SK-N-SH (cell line): ENCODE measurements at regions not wholly inside any gene's neighbourhood (a gene's known extent, or its start where the extent isn't known, plus 50 kb on each side); places are given as distances from the start of the nearest gene placed in this dataset.

Source experiments
- CTCF ChIP-seq: fragments of 200-600 bp; sonication (generic); IDR thresholded peaks from 2 replicates; pipeline ENCODE4 v1.6.1; 2017; ENCODE audit warnings: antibody characterized with exemption, mild to moderate bottlenecking, moderate library complexity
- NRF1 ChIP-seq: IDR thresholded peaks from 2 replicates; pipeline ENCODE4 v1.6.1; 2012; ENCODE audit warnings: low read depth, mild to moderate bottlenecking, low read length
- USF2 ChIP-seq: fragments of 150-350 bp; IDR thresholded peaks from 2 replicates; pipeline ENCODE4 v1.6.1; 2017; ENCODE audit warnings: antibody characterized with exemption, low read length, low read depth, borderline replicate concordance

- no peak for TF ChIP-seq CTCF
- no peak for TF ChIP-seq USF2
- TF ChIP-seq NRF1 = no peak
Measured at GRCh38 chr7:15778191-15778590, 91.7 kb upstream of the MEOX2 start.
